K562 (cell line): ENCODE measurements at regions not wholly inside any gene's neighbourhood (a gene's known extent, or its start where the extent isn't known, plus 50 kb on each side); places are given as distances from the start of the nearest gene placed in this dataset.

Experiments used
- ATAC-seq: fragments of 200-7000 bp; cut with Tn5 transposase; 3 replicates; pipeline ENCODE4 v1.9.1; 2020; ENCODE audit warnings: moderate library complexity
- BruUV-seq: library from RNA; stranded (reverse); fragments of 400-500 nt; replicated peaks from 2 replicates; lab custom pipeline; 2021; lab: Mats Ljungman, UMichigan
- CTCF ChIA-PET: fragments of 300-600 bp; formaldehyde crosslinking; extraction: SDS; loops from one replicate; lab custom pipeline; 2021; ENCODE audit warnings: low intra/inter-chr PET ratio; lab: Yijun Ruan, JAX
- POLR2A ChIA-PET: fragments of 300-600, 350-650 bp; sonication (Branson Sonifier 250); formaldehyde crosslinking; extraction: SDS; loops from one replicate; lab custom pipeline; 2021; ENCODE audit warnings: antibody characterized with exemption, inconsistent platforms; lab: Yijun Ruan, JAX
- DNase-seq, 4 experiments: peaks; one replicate each; pipeline versions ENCODE4 v3.0.0 to v3.0.0-alpha.2; 2011 to 2018; ENCODE audit warnings: low spot score in 3 of 4, mixed read lengths in 3 of 4; ENCODE audit errors: extremely low read depth in 1 of 4
- FAIRE-seq: peaks from 2 replicates; lab custom pipeline; 2011; peaks lifted over from hg19 to GRCh38; lab: Jason Lieb, UNC
- H2AFZ ChIP-seq: 2 replicates; pipeline ENCODE4 v1.6.0; 2011; ENCODE audit warnings: low read depth, low read length, control low read depth, inconsistent platforms
- H3K27ac ChIP-seq: fragments of 200-600 bp; 3 replicates; pipeline ENCODE4 v1.8.0; 2011; ENCODE audit warnings: low read depth, mild to moderate bottlenecking, control low read depth, inconsistent platforms, low read length, moderate library complexity, mixed read lengths; ENCODE audit errors: extremely low read depth
- H3K27me3 ChIP-seq, 2 experiments: fragments of 300-600 bp in 1 of 2; 2 replicates in 1 of 2; 3 replicates in 1 of 2; pipeline versions ENCODE4 v1.6.0 to v1.8.0; 2011; ENCODE audit warnings: inconsistent platforms in 2 of 2, low read length in 2 of 2, mild to moderate bottlenecking in 1 of 2, mixed read lengths in 1 of 2, moderate library complexity in 1 of 2; ENCODE audit not compliant: control insufficient read depth in 2 of 2, insufficient read depth in 2 of 2
- H3K36me3 ChIP-seq: fragments of 300-600 bp; 3 replicates; pipeline ENCODE4 v1.8.0; 2011; ENCODE audit warnings: mild to moderate bottlenecking, low read length, inconsistent platforms; ENCODE audit not compliant: control insufficient read depth, insufficient read depth
- H3K4me1 ChIP-seq, 2 experiments: fragments of 200-600 bp in 1 of 2; replicated peaks in 1 of 2; 2 replicates in 1 of 2; 3 replicates in 1 of 2; pipeline versions ENCODE4 v1.5.1 to v1.8.0; 2011; ENCODE audit warnings: inconsistent platforms in 2 of 2, low read length in 2 of 2, mild to moderate bottlenecking in 1 of 2, mixed read lengths in 1 of 2, moderate library complexity in 1 of 2; ENCODE audit not compliant: control insufficient read depth in 2 of 2, insufficient read depth in 2 of 2
- H3K4me2 ChIP-seq: 2 replicates; pipeline ENCODE4 v1.6.1; 2011; ENCODE audit warnings: low read length, control low read depth, inconsistent platforms, mixed read lengths; ENCODE audit not compliant: insufficient read depth
- H3K4me3 ChIP-seq: fragments of 200-600 bp; sonication (generic), shearing (Covaris generic); 2 replicates; pipeline ENCODE4 v1.5.1; 2016; ENCODE audit warnings: control low read depth, inconsistent platforms
- H3K79me2 ChIP-seq: fragments of 200-600 bp; 3 replicates; pipeline ENCODE4 v1.8.0; 2011; ENCODE audit warnings: low read length, inconsistent platforms; ENCODE audit not compliant: control insufficient read depth, insufficient read depth
- H3K9ac ChIP-seq, 2 experiments: 2 replicates each; pipeline versions ENCODE4 v1.6.0 to v1.6.1; 2011; ENCODE audit warnings: low read depth in 2 of 2, low read length in 2 of 2, control low read depth in 1 of 2, inconsistent platforms in 1 of 2, mild to moderate bottlenecking in 1 of 2, mixed read lengths in 1 of 2; ENCODE audit not compliant: insufficient read depth in 1 of 2
- H3K9me1 ChIP-seq: one replicate; pipeline ENCODE4 v1.6.0; 2011; ENCODE audit warnings: inconsistent platforms, mild to moderate bottlenecking, low read length, moderate library complexity; ENCODE audit not compliant: control insufficient read depth, insufficient read depth
- H3K9me3 ChIP-seq: replicated peaks from 2 replicates; pipeline ENCODE4 v1.5.1; 2011; ENCODE audit warnings: low read depth, low read length, inconsistent platforms; ENCODE audit not compliant: control insufficient read depth, insufficient read depth
- H4K20me1 ChIP-seq: replicated peaks from 2 replicates; pipeline ENCODE4 v1.6.1; 2011; ENCODE audit warnings: low read length, inconsistent platforms, mixed read lengths; ENCODE audit not compliant: control insufficient read depth, insufficient read depth
- MAFG ChIP-seq: fragments of 450-650 bp; conservative IDR thresholded peaks from 2 replicates; pipeline ENCODE4 v1.6.1; 2016; ENCODE audit warnings: missing genetic modification characterization, missing compliant biosample characterization
- NCOA1 ChIP-seq: fragments of 450-650 bp; IDR thresholded peaks from 2 replicates; pipeline ENCODE4 v1.6.1; 2016; ENCODE audit warnings: low read depth
- TEAD1 ChIP-seq, 2 experiments: fragments of 450-650 bp in 1 of 2; sonication (generic) in 1 of 2; formaldehyde crosslinking; IDR thresholded peaks; 2 replicates each; pipeline versions ENCODE4 v1.4.0 to v1.8.0; 2020 to 2022; ENCODE audit warnings: mild to moderate bottlenecking in 2 of 2, missing genetic modification reagents in 1 of 2
- WGBS: fragments of 100-300 bp; shearing (Covaris generic); methylation state at CpG from one replicate; pipeline ENCODE4 v1.1.6; 2016; ENCODE audit warnings: low coverage, mixed read lengths; ENCODE audit not compliant: insufficient coverage; ENCODE audit errors: missing lambda C conversion rate; 5-methylcytosine and 5-hydroxymethylcytosine counted together
- in situ Hi-C: fragments of 300-500 bp; cut with MboI; formaldehyde crosslinking; loops from 4 replicates; pipeline ENCODE4 v1.15.0; 2018; ENCODE audit warnings: inconsistent platforms, mixed read lengths
- intact Hi-C: fragments of 100-400 bp; cut with micrococcal nuclease; formaldehyde crosslinking; loops from 2 replicates; pipeline ENCODE4 v1.14.2; 2022
- TF ChIP-seq, protein P1 (sequence below): fragments of 150-350 bp; conservative IDR thresholded peaks from 2 replicates; pipeline ENCODE4 v1.6.1; 2014; ENCODE audit warnings: low read length
- TF ChIP-seq, protein P2 (sequence below), 2 experiments: fragments of 200-800 bp in 1 of 2; sonication (Bioruptor generic) in 1 of 2; sonication (generic) in 1 of 2; formaldehyde crosslinking in 1 of 2; IDR thresholded peaks in 1 of 2; conservative IDR thresholded peaks in 1 of 2; 2 replicates each; pipeline versions ENCODE4 v1.5.0 to v1.6.1; 2016 to 2020; ENCODE audit warnings: missing compliant biosample characterization in 1 of 2, missing genetic modification characterization in 1 of 2, missing genetic modification reagents in 1 of 2
- TF ChIP-seq, protein P3 (sequence below): fragments of 450-650 bp; formaldehyde crosslinking; IDR thresholded peaks from 2 replicates; pipeline ENCODE4 v1.4.0; 2020; ENCODE audit warnings: mild to moderate bottlenecking

DNA sequence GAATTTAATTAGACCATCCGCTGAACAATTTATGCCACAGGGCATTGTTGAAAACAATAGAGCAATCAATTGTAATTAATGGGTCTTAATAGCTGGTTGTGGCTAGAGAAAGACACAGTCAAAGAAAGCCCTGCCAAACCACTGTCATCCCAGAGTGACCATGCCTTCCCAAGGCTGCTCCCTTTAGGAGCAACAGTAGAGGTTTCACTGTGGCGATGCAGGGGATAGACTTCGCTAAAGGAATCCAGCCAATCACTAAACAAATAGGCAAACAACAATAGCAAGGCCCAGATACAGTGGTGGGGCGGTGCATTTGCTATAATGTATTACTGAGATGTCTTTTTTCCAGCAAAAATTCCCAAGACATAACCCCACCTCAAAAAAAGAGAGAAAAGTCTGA is 87.8 kb upstream of the SLC27A6 start:
- no peak for FAIRE-seq
- Histone ChIP-seq H3K4me3 (no peak overlapping the region), H3K27me3 (no peaks in the 10 kb centered on the region), H4K20me1 (no peaks in the 10 kb centered on the region), H3K36me3 (no peaks in the 10 kb centered on the region), H3K79me2 (no peaks in the 10 kb centered on the region), H3K4me2 (no peak overlapping the region), H3K4me1 (no peaks in the 10 kb centered on the region), H3K9ac (no peak overlapping the region), H3K9me1 (no peaks in the 10 kb centered on the region), H3K9me3 (no peaks in the 10 kb centered on the region), H2AFZ (no peak overlapping the region), H3K27ac (no peak overlapping the region)
- no peak for DNase-seq
- ChIA-PET CTCF (no interaction called here), POLR2A (no interaction called here)
- in situ Hi-C loops, result no loop called here
- ATAC-seq, result no peak
- BruUV-seq, result no TSS peak
- WGBS, result 0% methylated on average over 4 of the region's 4 CpGs
- intact Hi-C loops, result no loop called here
- TF ChIP-seq TEAD1 (CRISPR knock-in tag; IDR thresholded peaks at IDR 0.05) (no peak), NCOA1 (no peak), MAFG (tag) (no peak)
- TF ChIP-seq, protein P1, sequence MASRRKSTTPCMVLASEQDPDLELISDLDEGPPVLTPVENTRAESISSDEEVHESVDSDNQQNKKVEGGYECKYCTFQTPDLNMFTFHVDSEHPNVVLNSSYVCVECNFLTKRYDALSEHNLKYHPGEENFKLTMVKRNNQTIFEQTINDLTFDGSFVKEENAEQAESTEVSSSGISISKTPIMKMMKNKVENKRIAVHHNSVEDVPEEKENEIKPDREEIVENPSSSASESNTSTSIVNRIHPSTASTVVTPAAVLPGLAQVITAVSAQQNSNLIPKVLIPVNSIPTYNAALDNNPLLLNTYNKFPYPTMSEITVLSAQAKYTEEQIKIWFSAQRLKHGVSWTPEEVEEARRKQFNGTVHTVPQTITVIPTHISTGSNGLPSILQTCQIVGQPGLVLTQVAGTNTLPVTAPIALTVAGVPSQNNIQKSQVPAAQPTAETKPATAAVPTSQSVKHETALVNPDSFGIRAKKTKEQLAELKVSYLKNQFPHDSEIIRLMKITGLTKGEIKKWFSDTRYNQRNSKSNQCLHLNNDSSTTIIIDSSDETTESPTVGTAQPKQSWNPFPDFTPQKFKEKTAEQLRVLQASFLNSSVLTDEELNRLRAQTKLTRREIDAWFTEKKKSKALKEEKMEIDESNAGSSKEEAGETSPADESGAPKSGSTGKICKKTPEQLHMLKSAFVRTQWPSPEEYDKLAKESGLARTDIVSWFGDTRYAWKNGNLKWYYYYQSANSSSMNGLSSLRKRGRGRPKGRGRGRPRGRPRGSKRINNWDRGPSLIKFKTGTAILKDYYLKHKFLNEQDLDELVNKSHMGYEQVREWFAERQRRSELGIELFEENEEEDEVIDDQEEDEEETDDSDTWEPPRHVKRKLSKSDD, result no peak
- TF ChIP-seq, protein P2, sequence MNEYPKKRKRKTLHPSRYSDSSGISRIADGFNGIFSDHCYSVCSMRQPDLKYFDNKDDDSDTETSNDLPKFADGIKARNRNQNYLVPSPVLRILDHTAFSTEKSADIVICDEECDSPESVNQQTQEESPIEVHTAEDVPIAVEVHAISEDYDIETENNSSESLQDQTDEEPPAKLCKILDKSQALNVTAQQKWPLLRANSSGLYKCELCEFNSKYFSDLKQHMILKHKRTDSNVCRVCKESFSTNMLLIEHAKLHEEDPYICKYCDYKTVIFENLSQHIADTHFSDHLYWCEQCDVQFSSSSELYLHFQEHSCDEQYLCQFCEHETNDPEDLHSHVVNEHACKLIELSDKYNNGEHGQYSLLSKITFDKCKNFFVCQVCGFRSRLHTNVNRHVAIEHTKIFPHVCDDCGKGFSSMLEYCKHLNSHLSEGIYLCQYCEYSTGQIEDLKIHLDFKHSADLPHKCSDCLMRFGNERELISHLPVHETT (CRISPR knock-in tag; conservative IDR thresholded peaks at IDR 0.05 in 1 of 2, IDR thresholded peaks at IDR 0.05 in 1 of 2), result no peak
- TF ChIP-seq, protein P3, sequence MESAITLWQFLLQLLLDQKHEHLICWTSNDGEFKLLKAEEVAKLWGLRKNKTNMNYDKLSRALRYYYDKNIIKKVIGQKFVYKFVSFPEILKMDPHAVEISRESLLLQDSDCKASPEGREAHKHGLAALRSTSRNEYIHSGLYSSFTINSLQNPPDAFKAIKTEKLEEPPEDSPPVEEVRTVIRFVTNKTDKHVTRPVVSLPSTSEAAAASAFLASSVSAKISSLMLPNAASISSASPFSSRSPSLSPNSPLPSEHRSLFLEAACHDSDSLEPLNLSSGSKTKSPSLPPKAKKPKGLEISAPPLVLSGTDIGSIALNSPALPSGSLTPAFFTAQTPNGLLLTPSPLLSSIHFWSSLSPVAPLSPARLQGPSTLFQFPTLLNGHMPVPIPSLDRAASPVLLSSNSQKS, result no peak
